Body of pancreas (tissue), 4 donors: ENCODE measurements at regions not wholly inside any gene's neighbourhood (a gene's known extent, or its start where the extent isn't known, plus 50 kb on each side); places are given as distances from the start of the nearest gene placed in this dataset.
A peak's percentile ranks its signal among the peaks of the same experiment; 100 is the strongest.

Experiments
- ATAC-seq: fragments of 150-250 bp; one replicate; pipeline ENCODE4 v1.9.1; 2016
- DNase-seq, 4 donors: peaks; one replicate each; pipeline ENCODE4 v3.0.0-alpha.2; 2019
- H3K27ac ChIP-seq, 4 donors: fragments of 200-600 bp; sonication (generic); 1 replicate in 3 of 4; 2 replicates in 1 of 4; pipeline versions ENCODE4 v1.5.1 to v1.6.1; 2016 to 2019; ENCODE audit warnings: mild to moderate bottlenecking in 1 of 4, mixed read lengths in 1 of 4, moderate library complexity in 1 of 4
- H3K27me3 ChIP-seq, 2 donors: fragments of 200-600 bp; sonication (generic); one replicate each; pipeline ENCODE4 v1.6.0; 2016; ENCODE audit warnings: mild to moderate bottlenecking in 1 of 2
- H3K36me3 ChIP-seq, 2 donors: fragments of 200-600 bp; sonication (generic); replicated peaks in 1 of 2; 2 replicates each; pipeline ENCODE4 v1.5.1; 2016; ENCODE audit warnings: low read depth in 2 of 2; ENCODE audit not compliant: insufficient read depth in 1 of 2
- H3K4me1 ChIP-seq: fragments of 200-600 bp; sonication (generic); one replicate; pipeline ENCODE4 v1.6.0; 2016
- H3K4me3 ChIP-seq, 2 donors: fragments of 200-600 bp; sonication (generic); 1 replicate in 1 of 2; 2 replicates in 1 of 2; pipeline ENCODE4 v1.5.1; 2016 to 2019
- H3K9me3 ChIP-seq, 3 donors: fragments of 200-600 bp; sonication (generic); 1 replicate in 2 of 3; 2 replicates in 1 of 3; pipeline ENCODE4 v1.5.1; 2016
- CTCF ChIP-seq, 7 experiments: fragments of 450-650 bp in 4 of 7; fragments of 200-600 bp in 3 of 7; sonication (generic) in 3 of 7; IDR thresholded peaks; one replicate each; pipeline ENCODE4 v1.5.1; 2016 to 2019; ENCODE audit warnings: antibody characterized with exemption in 7 of 7
- POLR2A ChIP-seq, 3 donors: fragments of 450-650 bp; IDR thresholded peaks; one replicate each; pipeline ENCODE4 v1.6.1; 2016; ENCODE audit warnings: antibody characterized with exemption in 3 of 3, mild to moderate bottlenecking in 2 of 3
- WGBS, 2 donors: methylation state at CpG; one replicate each; pipeline ENCODE4 v1.1.5; 2017; 5-methylcytosine and 5-hydroxymethylcytosine counted together
- intact Hi-C: fragments of 100-400 bp; cut with DNase I; formaldehyde crosslinking; loops from one replicate; pipeline ENCODE4 v1.15.1; 2023

- DNase-seq, result no peak
- WGBS, 2 donors, result 71 to 80% methylated on average over 10 to 11 of the region's 11 CpGs
- no peak for ATAC-seq
- Histone ChIP-seq H3K36me3 (no peaks in the 10 kb centered on the region), H3K4me1 (peaks cover 40% of the 10 kb centered on the region), H3K4me3 (no peak overlapping the region), H3K27ac (peak overlapping the region; percentile 17 to 79 (median 73)), H3K9me3 (no peaks in the 10 kb centered on the region), H3K27me3 (no peaks in the 10 kb centered on the region)
- intact Hi-C loops, result no loop called here
- TF ChIP-seq POLR2A (IDR thresholded peaks at IDR 0.05) (no peak), CTCF (IDR thresholded peaks at IDR 0.05) (no peak)
Measured at GRCh38 chr3:57006179-57006657, 54.2 kb upstream of the SPATA12 start.

- Histone ChIP-seq H3K27ac (no peak overlapping the region), H3K27me3 (no peaks in the 10 kb centered on the region), H3K36me3 (no peaks in the 10 kb centered on the region), H3K9me3 (no peaks in the 10 kb centered on the region), H3K4me1 (peaks cover 37% of the 10 kb centered on the region), H3K4me3 (no peak overlapping the region)
- TF ChIP-seq POLR2A (IDR thresholded peaks at IDR 0.05), result no peak
- no peak for TF ChIP-seq CTCF (IDR thresholded peaks at IDR 0.05)
- intact Hi-C loops, result no loop called here
- DNase-seq (no peak), ATAC-seq (no peak)
- WGBS, 2 donors, result 58 to 75% methylated on average over 6 of the region's 6 CpGs
Measured at GRCh38 chr3:57004229-57004628, 56.2 kb upstream of the SPATA12 start.

- no peak for ATAC-seq
- no peak overlapping the region for H3K4me3 ChIP-seq
- no peak for DNase-seq
- intact Hi-C loops, result no loop called here
- H3K4me1 ChIP-seq, result peaks cover 39% of the 10 kb centered on the region
- no peaks in the 10 kb centered on the region for H3K36me3 ChIP-seq
- H3K27me3 ChIP-seq, result no peaks in the 10 kb centered on the region
- H3K27ac ChIP-seq, result no peak overlapping the region
- WGBS, 2 donors, result 79 to 84% methylated on average over 2 of the region's 2 CpGs
- H3K9me3 ChIP-seq, result no peaks in the 10 kb centered on the region
- TF ChIP-seq CTCF (IDR thresholded peaks at IDR 0.05) (no peak), POLR2A (IDR thresholded peaks at IDR 0.05) (no peak)
Measured at GRCh38 chr3:57003676-57004075, 56.8 kb upstream of the SPATA12 start.

- Histone ChIP-seq H3K4me1 (peaks cover 34% of the 10 kb centered on the region), H3K27ac (no peak overlapping the region), H3K9me3 (no peaks in the 10 kb centered on the region), H3K4me3 (no peak overlapping the region), H3K27me3 (no peaks in the 10 kb centered on the region), H3K36me3 (no peaks in the 10 kb centered on the region)
- 78 to 84% methylated on average over 5 of the region's 5 CpGs for WGBS, 2 donors
- ATAC-seq, result no peak
- no peak for DNase-seq
- no peak for TF ChIP-seq POLR2A (IDR thresholded peaks at IDR 0.05)
- no peak for TF ChIP-seq CTCF (IDR thresholded peaks at IDR 0.05)
- intact Hi-C loops, result no loop called here
Measured at GRCh38 chr3:57001356-57001755, 59.1 kb upstream of the SPATA12 start.

- Histone ChIP-seq H3K4me3 (no peak overlapping the region), H3K27ac (no peak overlapping the region), H3K36me3 (no peaks in the 10 kb centered on the region), H3K9me3 (no peaks in the 10 kb centered on the region), H3K27me3 (no peaks in the 10 kb centered on the region), H3K4me1 (peaks cover 35% of the 10 kb centered on the region)
- TF ChIP-seq CTCF (IDR thresholded peaks at IDR 0.05) (no peak), POLR2A (IDR thresholded peaks at IDR 0.05) (no peak)
- DNase-seq (no peak), ATAC-seq (no peak)
- intact Hi-C loops, result no loop called here
- 83 to 92% methylated on average over 4 of the region's 4 CpGs for WGBS, 2 donors
Measured at GRCh38 chr3:57000012-57000411, 60.5 kb upstream of the SPATA12 start.
